ENCODE measurements at regions not wholly inside any gene's neighbourhood (a gene's known extent, or its start where the extent isn't known, plus 50 kb on each side); places are given as distances from the start of the nearest gene placed in this dataset.

GRCh38 chr13:72657379-72657778 lies 70.0 kb downstream of the MZT1 start:
- no peaks in the 10 kb centered on the region for H3K27me3 ChIP-seq (ENCODE audit: insufficient read depth, poor library complexity, severe bottlenecking)
- H3K4me3 ChIP-seq (ENCODE audit: severe bottlenecking), result no peak overlapping the region
- DNase-seq (ENCODE audit: low spot score) (no peak), ATAC-seq (ENCODE audit: low read depth) (no peak)
- H3K36me3 ChIP-seq (ENCODE audit: low read depth), result no peaks in the 10 kb centered on the region
- H3K9me3 ChIP-seq (ENCODE audit: severe bottlenecking), result no peaks in the 10 kb centered on the region
- TF ChIP-seq, protein P1, sequence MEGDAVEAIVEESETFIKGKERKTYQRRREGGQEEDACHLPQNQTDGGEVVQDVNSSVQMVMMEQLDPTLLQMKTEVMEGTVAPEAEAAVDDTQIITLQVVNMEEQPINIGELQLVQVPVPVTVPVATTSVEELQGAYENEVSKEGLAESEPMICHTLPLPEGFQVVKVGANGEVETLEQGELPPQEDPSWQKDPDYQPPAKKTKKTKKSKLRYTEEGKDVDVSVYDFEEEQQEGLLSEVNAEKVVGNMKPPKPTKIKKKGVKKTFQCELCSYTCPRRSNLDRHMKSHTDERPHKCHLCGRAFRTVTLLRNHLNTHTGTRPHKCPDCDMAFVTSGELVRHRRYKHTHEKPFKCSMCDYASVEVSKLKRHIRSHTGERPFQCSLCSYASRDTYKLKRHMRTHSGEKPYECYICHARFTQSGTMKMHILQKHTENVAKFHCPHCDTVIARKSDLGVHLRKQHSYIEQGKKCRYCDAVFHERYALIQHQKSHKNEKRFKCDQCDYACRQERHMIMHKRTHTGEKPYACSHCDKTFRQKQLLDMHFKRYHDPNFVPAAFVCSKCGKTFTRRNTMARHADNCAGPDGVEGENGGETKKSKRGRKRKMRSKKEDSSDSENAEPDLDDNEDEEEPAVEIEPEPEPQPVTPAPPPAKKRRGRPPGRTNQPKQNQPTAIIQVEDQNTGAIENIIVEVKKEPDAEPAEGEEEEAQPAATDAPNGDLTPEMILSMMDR (IDR thresholded peaks at IDR 0.05; ENCODE audit: poor library complexity, severe bottlenecking), result no peak
- H3K27ac ChIP-seq (ENCODE audit: poor library complexity, severe bottlenecking), result no peak overlapping the region
- H3K4me1 ChIP-seq (ENCODE audit: insufficient read depth, poor library complexity, severe bottlenecking), result peaks cover 5% of the 10 kb centered on the region

GRCh38 chr13:72656357-72656756 lies 71.1 kb downstream of the MZT1 start:
- TF ChIP-seq, protein P1 (IDR thresholded peaks at IDR 0.05; ENCODE audit: poor library complexity, severe bottlenecking), result no peak
- Histone ChIP-seq H3K36me3 (ENCODE audit: low read depth) (no peaks in the 10 kb centered on the region), H3K4me1 (ENCODE audit: insufficient read depth, poor library complexity, severe bottlenecking) (peaks cover 7% of the 10 kb centered on the region), H3K27ac (ENCODE audit: poor library complexity, severe bottlenecking) (no peak overlapping the region), H3K9me3 (ENCODE audit: severe bottlenecking) (no peaks in the 10 kb centered on the region), H3K27me3 (ENCODE audit: insufficient read depth, poor library complexity, severe bottlenecking) (no peaks in the 10 kb centered on the region), H3K4me3 (ENCODE audit: severe bottlenecking) (no peak overlapping the region)
- DNase-seq (ENCODE audit: low spot score), result no peak
- no peak for ATAC-seq (ENCODE audit: low read depth)

- no peaks in the 10 kb centered on the region for H3K9me3 ChIP-seq (ENCODE audit: severe bottlenecking)
- no peaks in the 10 kb centered on the region for H3K36me3 ChIP-seq (ENCODE audit: low read depth)
- ATAC-seq (ENCODE audit: low read depth) (no peak), DNase-seq (ENCODE audit: low spot score) (no peak)
- no peak overlapping the region for H3K27ac ChIP-seq (ENCODE audit: poor library complexity, severe bottlenecking)
- H3K4me1 ChIP-seq (ENCODE audit: insufficient read depth, poor library complexity, severe bottlenecking), result peaks cover 7% of the 10 kb centered on the region
- TF ChIP-seq, protein P1 (IDR thresholded peaks at IDR 0.05; ENCODE audit: poor library complexity, severe bottlenecking), result no peak
- H3K27me3 ChIP-seq (ENCODE audit: insufficient read depth, poor library complexity, severe bottlenecking), result no peaks in the 10 kb centered on the region
- no peak overlapping the region for H3K4me3 ChIP-seq (ENCODE audit: severe bottlenecking)
Measured at GRCh38 chr13:72653506-72653905, 73.9 kb downstream of the MZT1 start.

- Histone ChIP-seq H3K36me3 (ENCODE audit: low read depth) (no peaks in the 10 kb centered on the region), H3K9me3 (ENCODE audit: severe bottlenecking) (no peaks in the 10 kb centered on the region), H3K4me1 (ENCODE audit: insufficient read depth, poor library complexity, severe bottlenecking) (peaks cover 7% of the 10 kb centered on the region), H3K4me3 (ENCODE audit: severe bottlenecking) (no peak overlapping the region), H3K27me3 (ENCODE audit: insufficient read depth, poor library complexity, severe bottlenecking) (no peaks in the 10 kb centered on the region), H3K27ac (ENCODE audit: poor library complexity, severe bottlenecking) (no peak overlapping the region)
- ATAC-seq (ENCODE audit: low read depth) (no peak; the same call in 2 of the 3 replicates), DNase-seq (ENCODE audit: low spot score) (no peak)
- TF ChIP-seq, protein P1 (IDR thresholded peaks at IDR 0.05; ENCODE audit: poor library complexity, severe bottlenecking), result no peak
Measured at GRCh38 chr13:72652681-72653080, 74.7 kb downstream of the MZT1 start.

DNA sequence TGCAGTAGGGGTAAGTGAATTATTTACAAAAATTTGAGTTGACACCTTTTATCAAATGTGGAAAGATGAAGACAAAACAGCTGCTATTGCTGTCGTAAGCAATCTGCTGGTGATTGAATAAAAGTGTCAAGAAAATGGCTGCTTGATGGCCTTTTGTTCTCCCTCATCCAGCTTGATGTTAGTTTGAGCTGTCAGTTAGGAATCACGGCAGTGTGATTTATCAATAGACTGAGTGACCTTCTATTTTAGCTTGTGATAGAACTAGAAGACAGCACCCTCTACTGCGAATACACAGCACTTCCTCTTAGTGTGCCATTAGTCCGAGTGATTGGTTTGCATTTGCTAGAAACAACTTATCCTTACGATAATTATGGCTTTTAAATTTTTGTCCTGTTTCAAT lies 76.3 kb downstream of the MZT1 start:
- DNase-seq (ENCODE audit: low spot score) (no peak), ATAC-seq (ENCODE audit: low read depth) (no peak)
- Histone ChIP-seq H3K27me3 (ENCODE audit: insufficient read depth, poor library complexity, severe bottlenecking) (no peaks in the 10 kb centered on the region), H3K27ac (ENCODE audit: poor library complexity, severe bottlenecking) (no peak overlapping the region), H3K9me3 (ENCODE audit: severe bottlenecking) (no peaks in the 10 kb centered on the region), H3K4me3 (ENCODE audit: severe bottlenecking) (no peak overlapping the region), H3K4me1 (ENCODE audit: insufficient read depth, poor library complexity, severe bottlenecking) (peaks cover 7% of the 10 kb centered on the region), H3K36me3 (ENCODE audit: low read depth) (no peaks in the 10 kb centered on the region)
- TF ChIP-seq, protein P1 (IDR thresholded peaks at IDR 0.05; ENCODE audit: poor library complexity, severe bottlenecking), result peak; percentile 27
